ENCODE measurements at regions not wholly inside any gene's neighbourhood (a gene's known extent, or its start where the extent isn't known, plus 50 kb on each side); places are given as distances from the start of the nearest gene placed in this dataset.
"Not testable (repeated sequence)": the region's sequence is repeated elsewhere in the genome, so short reads cannot be mapped to it uniquely, and the experiment has no call there.

- DNase-seq (ENCODE audit: low spot score): peak; percentile 20
These were observed 366.5 kb upstream of the SEMA3C start for GRCh38 chr7:81285142-81285871.

- peak; percentile 44 for DNase-seq (ENCODE audit: low spot score)
These were observed 365.7 kb upstream of the SEMA3C start for GRCh38 chr7:81284576-81284975.

GRCh38 chr7:81280531-81280930 is 361.7 kb upstream of the SEMA3C start:
- DNase-seq (ENCODE audit: low spot score): no peak

GRCh38 chr7:81277691-81278090 is 358.8 kb upstream of the SEMA3C start:
- no peak for DNase-seq (ENCODE audit: low spot score)

- no peak for DNase-seq (ENCODE audit: low spot score)
These were observed 354.9 kb upstream of the SEMA3C start for GRCh38 chr7:81273601-81274397.

- no peak for DNase-seq (ENCODE audit: low spot score)
These were observed 353.3 kb upstream of the SEMA3C start for GRCh38 chr7:81272176-81272575.

- no peak for DNase-seq (ENCODE audit: low spot score)
These were observed 349.7 kb upstream of the SEMA3C start for GRCh38 chr7:81268551-81268950.

GRCh38 chr7:81267508-81267907 is 348.7 kb upstream of the SEMA3C start:
- DNase-seq (ENCODE audit: low spot score): no peak

GRCh38 chr7:81264116-81264515 is 345.3 kb upstream of the SEMA3C start:
- no peak for DNase-seq (ENCODE audit: low spot score)

- no peak for DNase-seq (ENCODE audit: low spot score)
These were observed 341.3 kb upstream of the SEMA3C start for GRCh38 chr7:81260152-81260551.

GRCh38 chr7:81256991-81257390 is 338.1 kb upstream of the SEMA3C start:
- DNase-seq (ENCODE audit: low spot score): no peak

- DNase-seq (ENCODE audit: low spot score): no peak
These were observed 329.6 kb upstream of the SEMA3C start for GRCh38 chr7:81248420-81248819.

GRCh38 chr7:81247364-81247763 is 328.5 kb upstream of the SEMA3C start:
- not testable (repeated sequence) for DNase-seq (ENCODE audit: low spot score)

- no peak for DNase-seq (ENCODE audit: low spot score)
These were observed 326.5 kb upstream of the SEMA3C start for GRCh38 chr7:81245353-81245752.

- DNase-seq (ENCODE audit: low spot score): peak; percentile 6
These were observed 325.4 kb upstream of the SEMA3C start for GRCh38 chr7:81244224-81244623.

GRCh38 chr7:81236560-81236959 is 317.7 kb upstream of the SEMA3C start:
- no peak for DNase-seq (ENCODE audit: low spot score)

- DNase-seq (ENCODE audit: low spot score): no peak
These were observed 317.1 kb upstream of the SEMA3C start for GRCh38 chr7:81235997-81236396.

- no peak for DNase-seq (ENCODE audit: low spot score)
These were observed 316.0 kb upstream of the SEMA3C start for GRCh38 chr7:81234896-81235295.

GRCh38 chr7:81233208-81233940 is 314.5 kb upstream of the SEMA3C start:
- DNase-seq (ENCODE audit: low spot score): peak; percentile 15

- no peak for DNase-seq (ENCODE audit: low spot score)
These were observed 313.4 kb upstream of the SEMA3C start for GRCh38 chr7:81232084-81232799.

GRCh38 chr7:81231301-81231838 is 312.5 kb upstream of the SEMA3C start:
- no peak for DNase-seq (ENCODE audit: low spot score)

- no peak for DNase-seq (ENCODE audit: low spot score)
These were observed 307.4 kb upstream of the SEMA3C start for GRCh38 chr7:81226234-81226633.
